Naive thymus-derived CD8-positive, alpha-beta T cell (primary cell): ENCODE measurements at regions not wholly inside any gene's neighbourhood (a gene's known extent, or its start where the extent isn't known, plus 50 kb on each side); places are given as distances from the start of the nearest gene placed in this dataset. TPM values are rescaled to one million over a fixed set of nuclear protein-coding genes. Genes with fewer than 3 reads are reported as not detected.

ENCODE experiments used
- microRNA-seq: library from miRNA; unstranded; fragments of <30 nt; microRNA quantifications from one replicate; pipeline ENCODE4 v1.2.0, GENCODE V29; 2022; ENCODE audit warnings: borderline microRNAs expressed

Small RNAs in the stretch of these regions (microRNA-seq; reads per million reads assigned to microRNA genes)
- not detected for gene MIR4652
